Stimulated activated CD4-positive, alpha-beta T cell treated with anti-CD3 and anti-CD28 coated beads, Interleukin-4, amount 100 ng/mL, for 48 hours (primary cell): ENCODE measurements at regions not wholly inside any gene's neighbourhood (a gene's known extent, or its start where the extent isn't known, plus 50 kb on each side); places are given as distances from the start of the nearest gene placed in this dataset.
"Not testable (repeated sequence)": the region's sequence is repeated elsewhere in the genome, so short reads cannot be mapped to it uniquely, and the experiment has no call there.

Experiments used
- DNase-seq, 2 donors: peaks; one replicate each; pipeline ENCODE4 v3.0.0-alpha.2; 2020; ENCODE audit warnings: low read depth in 2 of 2

- DNase-seq: peak in 1 of 2 donors; percentile 16
These were observed 1268.1 kb downstream of the FOXD4L5 start for GRCh38 chr9:64016845-64017406.

GRCh38 chr9:64016246-64016645 lies 1268.8 kb downstream of the FOXD4L5 start:
- DNase-seq: not testable (repeated sequence)

GRCh38 chr9:64015136-64015535 lies 1269.9 kb downstream of the FOXD4L5 start:
- no peak for DNase-seq

GRCh38 chr9:64014386-64015091 lies 1270.5 kb downstream of the FOXD4L5 start:
- DNase-seq: not testable (repeated sequence)

GRCh38 chr9:64013122-64013521 lies 1271.9 kb downstream of the FOXD4L5 start:
- not testable (repeated sequence) for DNase-seq

GRCh38 chr9:64012014-64012413 lies 1273.0 kb downstream of the FOXD4L5 start:
- not testable (repeated sequence) for DNase-seq

- not testable (repeated sequence) for DNase-seq
These were observed 1305.3 kb downstream of the FOXD4L5 start for GRCh38 chr9:63979741-63980140.
